H9 (cell line): ENCODE measurements at regions not wholly inside any gene's neighbourhood (a gene's known extent, or its start where the extent isn't known, plus 50 kb on each side); places are given as distances from the start of the nearest gene placed in this dataset.

Experiments
- DNase-seq: peaks from one replicate; pipeline ENCODE4 v3.0.0-alpha.2; 2017
- H2AFZ ChIP-seq: one replicate; pipeline ENCODE4 v1.6.1; 2013; ENCODE audit warnings: mild to moderate bottlenecking, low read length, control low read depth, moderate library complexity
- H2AK5ac ChIP-seq: 2 replicates; pipeline ENCODE4 v1.6.1; 2013; ENCODE audit warnings: low read length, control low read depth, mixed read lengths; ENCODE audit not compliant: insufficient read length
- H2BK120ac ChIP-seq: one replicate; pipeline ENCODE4 v1.6.1; 2013; ENCODE audit warnings: low read depth, mild to moderate bottlenecking, low read length, control low read depth, inconsistent platforms; ENCODE audit not compliant: poor library complexity, severe bottlenecking
- H2BK12ac ChIP-seq: 2 replicates; pipeline ENCODE4 v1.6.1; 2013; ENCODE audit warnings: low read length, control low read depth, mixed read lengths, low read depth; ENCODE audit not compliant: insufficient read length
- H2BK15ac ChIP-seq: 2 replicates; pipeline ENCODE4 v1.6.1; 2013; ENCODE audit warnings: low read depth, low read length, control low read depth
- H2BK20ac ChIP-seq: one replicate; pipeline ENCODE4 v1.6.1; 2013; ENCODE audit warnings: low read depth, mild to moderate bottlenecking, low read length, control low read depth, inconsistent platforms; ENCODE audit not compliant: poor library complexity, severe bottlenecking
- H2BK5ac ChIP-seq: 2 replicates; pipeline ENCODE4 v1.6.1; 2013; ENCODE audit warnings: low read length, control low read depth, mixed read lengths; ENCODE audit not compliant: insufficient read length
- H3K14ac ChIP-seq: 2 replicates; pipeline ENCODE4 v1.6.1; 2013; ENCODE audit warnings: low read length, control low read depth; ENCODE audit not compliant: insufficient read depth
- H3K18ac ChIP-seq: 2 replicates; pipeline ENCODE4 v1.6.1; 2013; ENCODE audit warnings: low read depth, mild to moderate bottlenecking, mixed read lengths, low read length, control low read depth; ENCODE audit not compliant: insufficient read length
- H3K23ac ChIP-seq: 2 replicates; pipeline ENCODE4 v1.6.1; 2013; ENCODE audit warnings: low read length, control low read depth, mixed read lengths, low read depth; ENCODE audit not compliant: insufficient read length
- H3K23me2 ChIP-seq: 2 replicates; pipeline ENCODE4 v1.6.1; 2013; ENCODE audit warnings: low read depth, mild to moderate bottlenecking, mixed read lengths, low read length, control low read depth; ENCODE audit not compliant: insufficient read length, poor library complexity, severe bottlenecking
- H3K27ac ChIP-seq: 2 replicates; pipeline ENCODE4 v1.5.1; 2013; ENCODE audit warnings: low read length, control low read depth, mixed read lengths, low read depth; ENCODE audit not compliant: insufficient read length
- H3K27me3 ChIP-seq: 2 replicates; pipeline ENCODE4 v1.6.1; 2013; ENCODE audit warnings: low read length, control low read depth, inconsistent platforms; ENCODE audit not compliant: insufficient read depth
- H3K4ac ChIP-seq: 2 replicates; pipeline ENCODE4 v1.6.1; 2013; ENCODE audit warnings: low read depth, mild to moderate bottlenecking, control low read depth, inconsistent platforms, low read length, moderate library complexity
- H3K4me1 ChIP-seq: 2 replicates; pipeline ENCODE4 v1.6.1; 2013; ENCODE audit warnings: low read length, control low read depth, inconsistent platforms; ENCODE audit not compliant: insufficient read depth
- H3K4me2 ChIP-seq: 2 replicates; pipeline ENCODE4 v1.6.1; 2013; ENCODE audit warnings: low read length, control low read depth, mixed read lengths; ENCODE audit not compliant: insufficient read length, insufficient read depth
- H3K56ac ChIP-seq: 2 replicates; pipeline ENCODE4 v1.6.1; 2013; ENCODE audit warnings: low read depth, mild to moderate bottlenecking, mixed read lengths, low read length, control low read depth; ENCODE audit not compliant: insufficient read length
- H3K79me1 ChIP-seq: 2 replicates; pipeline ENCODE4 v1.6.1; 2013; ENCODE audit warnings: low read depth, mild to moderate bottlenecking, moderate library complexity, low read length, control low read depth, inconsistent platforms; ENCODE audit not compliant: insufficient read depth, poor library complexity, severe bottlenecking
- H3K79me2 ChIP-seq: 2 replicates; pipeline ENCODE4 v1.6.1; 2013; ENCODE audit warnings: low read length, control low read depth, inconsistent platforms; ENCODE audit not compliant: insufficient read depth
- H3K9ac ChIP-seq: 2 replicates; pipeline ENCODE4 v1.6.1; 2013; ENCODE audit warnings: low read length, control low read depth, mixed read lengths; ENCODE audit not compliant: insufficient read length; ENCODE audit errors: extremely low read depth
- H3K9me3 ChIP-seq: one replicate; pipeline ENCODE4 v1.6.1; 2013; ENCODE audit warnings: low read depth, low read length, inconsistent platforms; ENCODE audit not compliant: control insufficient read depth
- H3T11ph ChIP-seq: one replicate; pipeline ENCODE4 v1.6.1; 2013; ENCODE audit warnings: mild to moderate bottlenecking, low read length, control low read depth, inconsistent platforms
- H4K20me1 ChIP-seq: one replicate; pipeline ENCODE4 v1.6.1; 2013; ENCODE audit not compliant: control insufficient read depth, insufficient read length, insufficient read depth
- H4K5ac ChIP-seq: 2 replicates; pipeline ENCODE4 v1.6.1; 2013; ENCODE audit warnings: low read depth, mild to moderate bottlenecking, mixed read lengths, low read length, control low read depth; ENCODE audit not compliant: insufficient read length
- H4K8ac ChIP-seq: replicated peaks from 2 replicates; pipeline ENCODE4 v1.6.1; 2013; ENCODE audit warnings: low read length, control low read depth, mixed read lengths, low read depth; ENCODE audit not compliant: insufficient read length
- H4K91ac ChIP-seq: 2 replicates; pipeline ENCODE4 v1.6.1; 2013; ENCODE audit warnings: low read depth, mild to moderate bottlenecking, moderate library complexity, mixed read lengths, low read length, control low read depth; ENCODE audit not compliant: insufficient read length
- H3K27ac Mint-ChIP-seq, 3 experiments: 2 replicates in 2 of 3; 3 replicates in 1 of 3; pipeline ENCODE4 v1.8.0; 2020 to 2021; ENCODE audit warnings: mixed read lengths in 3 of 3, mild to moderate bottlenecking in 1 of 3, moderate library complexity in 1 of 3
- H3K27me3 Mint-ChIP-seq: 2 replicates; pipeline ENCODE4 v1.8.0; 2021; ENCODE audit warnings: low read depth, mild to moderate bottlenecking, moderate library complexity, mixed read lengths
- H3K36me3 Mint-ChIP-seq, 3 experiments: 2 replicates in 2 of 3; 3 replicates in 1 of 3; pipeline ENCODE4 v1.8.0; 2020 to 2021; ENCODE audit warnings: low read depth in 3 of 3, mixed read lengths in 3 of 3; ENCODE audit not compliant: insufficient read depth in 1 of 3
- H3K4me1 Mint-ChIP-seq, 2 experiments: 2 replicates each; pipeline ENCODE4 v1.8.0; 2020; ENCODE audit warnings: mixed read lengths in 2 of 2
- H3K4me3 Mint-ChIP-seq, 2 experiments: 2 replicates in 1 of 2; 3 replicates in 1 of 2; pipeline ENCODE4 v1.8.0; 2020 to 2021; ENCODE audit warnings: mild to moderate bottlenecking in 2 of 2, mixed read lengths in 2 of 2, moderate library complexity in 1 of 2
- H3K9me3 Mint-ChIP-seq, 2 experiments: 2 replicates in 1 of 2; 3 replicates in 1 of 2; pipeline ENCODE4 v1.8.0; 2020; ENCODE audit warnings: mild to moderate bottlenecking in 2 of 2, mixed read lengths in 2 of 2, moderate library complexity in 1 of 2
- WGBS: extraction: QIAGEN DNeasy Blood & Tissue Kit; methylation state at CpG from one replicate; pipeline ENCODE4 v1.1.7; 2013; ENCODE audit warnings: missing lambda C conversion rate, low lambda C conversion rate, mixed read lengths; ENCODE audit not compliant: insufficient read length; ENCODE audit errors: extremely low coverage; 5-methylcytosine and 5-hydroxymethylcytosine counted together
- TF ChIP-seq, protein P1 (sequence below): fragments of 200-600 bp; sonication (generic); conservative IDR thresholded peaks from 3 replicates; pipeline ENCODE4 v1.8.0; 2021; ENCODE audit warnings: antibody characterized with exemption, mild to moderate bottlenecking

DNA sequence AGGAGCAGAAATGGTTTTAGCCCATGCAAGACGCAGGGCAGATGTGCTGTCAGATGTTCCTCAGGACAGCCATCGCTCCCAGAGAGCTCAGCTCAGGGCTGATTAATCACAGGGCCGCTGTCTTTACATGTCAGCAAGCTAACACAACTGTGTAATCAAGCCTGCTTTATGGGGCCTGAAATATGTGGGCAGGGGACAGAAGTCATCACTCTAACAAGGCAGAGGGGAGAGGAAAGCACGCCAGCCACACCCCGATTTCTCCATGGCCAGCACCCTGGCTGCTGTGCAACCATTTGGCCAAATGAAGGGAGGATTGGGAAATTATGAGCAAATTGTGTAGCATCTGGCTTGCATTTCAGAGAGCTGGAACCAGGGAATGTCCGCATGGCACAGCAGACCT lies 368.8 kb downstream of the NPHP4 start:
- Histone ChIP-seq H2AK5ac (no peak overlapping the region), H3K27ac (no peak overlapping the region), H4K5ac (no peak overlapping the region), H2BK15ac (no peak overlapping the region), H3T11ph (no peak overlapping the region), H2BK5ac (no peak overlapping the region), H3K14ac (no peak overlapping the region), H3K23ac (no peak overlapping the region), H4K91ac (no peak overlapping the region), H3K79me2 (no peaks in the 10 kb centered on the region), H2AFZ (no peak overlapping the region), H3K79me1 (no peaks in the 10 kb centered on the region), H3K4me1 (no peaks in the 10 kb centered on the region), H2BK120ac (no peak overlapping the region), H3K9me3 (no peaks in the 10 kb centered on the region), H3K4ac (no peak overlapping the region), H4K8ac (no peak overlapping the region), H3K9ac (no peak overlapping the region), H3K23me2 (no peaks in the 10 kb centered on the region), H3K18ac (no peak overlapping the region), H3K4me2 (no peak overlapping the region), H3K56ac (no peak overlapping the region), H3K27me3 (no peaks in the 10 kb centered on the region), H2BK12ac (no peak overlapping the region), H4K20me1 (no peaks in the 10 kb centered on the region), H2BK20ac (no peak overlapping the region)
- Mint-ChIP-seq H3K27me3 (peaks cover 5% of the 10 kb centered on the region), H3K36me3 (no peaks in the 10 kb centered on the region), H3K4me3 (no peak overlapping the region), H3K4me1 (peaks cover 4 to 5% of the 10 kb centered on the region in 2 experiments; a peak in 2 of 4 replicates), H3K9me3 (no peaks in the 10 kb centered on the region), H3K27ac (no peak overlapping the region)
- WGBS, result no CpG with 5 or more reads among the region's 6 CpGs
- TF ChIP-seq, protein P1, sequence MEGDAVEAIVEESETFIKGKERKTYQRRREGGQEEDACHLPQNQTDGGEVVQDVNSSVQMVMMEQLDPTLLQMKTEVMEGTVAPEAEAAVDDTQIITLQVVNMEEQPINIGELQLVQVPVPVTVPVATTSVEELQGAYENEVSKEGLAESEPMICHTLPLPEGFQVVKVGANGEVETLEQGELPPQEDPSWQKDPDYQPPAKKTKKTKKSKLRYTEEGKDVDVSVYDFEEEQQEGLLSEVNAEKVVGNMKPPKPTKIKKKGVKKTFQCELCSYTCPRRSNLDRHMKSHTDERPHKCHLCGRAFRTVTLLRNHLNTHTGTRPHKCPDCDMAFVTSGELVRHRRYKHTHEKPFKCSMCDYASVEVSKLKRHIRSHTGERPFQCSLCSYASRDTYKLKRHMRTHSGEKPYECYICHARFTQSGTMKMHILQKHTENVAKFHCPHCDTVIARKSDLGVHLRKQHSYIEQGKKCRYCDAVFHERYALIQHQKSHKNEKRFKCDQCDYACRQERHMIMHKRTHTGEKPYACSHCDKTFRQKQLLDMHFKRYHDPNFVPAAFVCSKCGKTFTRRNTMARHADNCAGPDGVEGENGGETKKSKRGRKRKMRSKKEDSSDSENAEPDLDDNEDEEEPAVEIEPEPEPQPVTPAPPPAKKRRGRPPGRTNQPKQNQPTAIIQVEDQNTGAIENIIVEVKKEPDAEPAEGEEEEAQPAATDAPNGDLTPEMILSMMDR, result no peak
- DNase-seq, result no peak
